Hepatocyte (in vitro differentiated cells): ENCODE measurements at regions not wholly inside any gene's neighbourhood (a gene's known extent, or its start where the extent isn't known, plus 50 kb on each side); places are given as distances from the start of the nearest gene placed in this dataset.

Source experiments
- DNase-seq: peaks from one replicate; pipeline ENCODE4 v3.0.0-alpha.2; 2016; ENCODE audit warnings: low spot score
- H2AFZ ChIP-seq: fragments of 200-600 bp; sonication (generic); 2 replicates; pipeline ENCODE4 v1.6.0; 2016; ENCODE audit warnings: antibody characterized with exemption, mild to moderate bottlenecking
- H3K27ac ChIP-seq: fragments of 200-600 bp; sonication (generic); 2 replicates; pipeline ENCODE4 v1.5.1; 2016; ENCODE audit warnings: mild to moderate bottlenecking
- H3K27me3 ChIP-seq: fragments of 200-600 bp; sonication (generic); 2 replicates; pipeline ENCODE4 v1.6.1; 2016
- H3K36me3 ChIP-seq: fragments of 200-600 bp; sonication (generic); replicated peaks from 2 replicates; pipeline ENCODE4 v1.5.1; 2016; ENCODE audit warnings: low read depth; ENCODE audit not compliant: insufficient read depth
- H3K4me1 ChIP-seq: fragments of 200-600 bp; sonication (generic); 2 replicates; pipeline ENCODE4 v1.5.1; 2016; ENCODE audit warnings: mild to moderate bottlenecking, moderate library complexity; ENCODE audit not compliant: insufficient read depth
- H3K4me2 ChIP-seq: fragments of 200-600 bp; sonication (generic); 2 replicates; pipeline ENCODE4 v1.6.0; 2016
- H3K4me3 ChIP-seq: fragments of 200-600 bp; sonication (generic); 2 replicates; pipeline ENCODE4 v1.5.1; 2016; ENCODE audit warnings: mild to moderate bottlenecking
- H3K79me2 ChIP-seq: fragments of 200-600 bp; sonication (generic); 2 replicates; pipeline ENCODE4 v1.6.0; 2017; ENCODE audit warnings: mild to moderate bottlenecking
- H3K9me2 ChIP-seq: fragments of 200-600 bp; sonication (generic); replicated peaks from 2 replicates; pipeline ENCODE4 v1.6.0; 2017; ENCODE audit warnings: mild to moderate bottlenecking; ENCODE audit not compliant: insufficient read depth
- H3K9me3 ChIP-seq: fragments of 200-600 bp; sonication (generic); 2 replicates; pipeline ENCODE4 v1.5.1; 2016; ENCODE audit warnings: low read depth, mild to moderate bottlenecking
- H4K20me1 ChIP-seq: fragments of 200-600 bp; sonication (generic); 2 replicates; pipeline ENCODE4 v1.6.0; 2016; ENCODE audit warnings: mild to moderate bottlenecking; ENCODE audit not compliant: insufficient read depth, poor library complexity, severe bottlenecking
- EZH2 ChIP-seq: fragments of 200-600 bp; sonication (generic); IDR thresholded peaks from 2 replicates; pipeline ENCODE4 v1.6.1; 2016; ENCODE audit warnings: antibody characterized with exemption, mild to moderate bottlenecking, borderline replicate concordance
- EZH2phosphoT487 ChIP-seq: fragments of 200-600 bp; sonication (generic); IDR thresholded peaks from one replicate; pipeline ENCODE4 v1.6.1; 2018; ENCODE audit warnings: antibody characterized with exemption, mild to moderate bottlenecking, low read depth, moderate library complexity; ENCODE audit not compliant: unreplicated experiment, severe bottlenecking
- WGBS: methylation state at CpG from one replicate; pipeline ENCODE4 v1.1.6; 2016; ENCODE audit warnings: low lambda C conversion rate; ENCODE audit errors: missing lambda C conversion rate; 5-methylcytosine and 5-hydroxymethylcytosine counted together
- TF ChIP-seq, protein P1 (sequence below): fragments of 200-600 bp; sonication (generic); IDR thresholded peaks from 2 replicates; pipeline ENCODE4 v1.5.1; 2016; ENCODE audit warnings: antibody characterized with exemption, mild to moderate bottlenecking; ENCODE audit not compliant: poor library complexity

GRCh38 chr5:3957658-3958057 is 362.0 kb downstream of the IRX1 start:
- Histone ChIP-seq H3K36me3 (no peaks in the 10 kb centered on the region), H3K9me3 (no peaks in the 10 kb centered on the region), H3K9me2 (no peaks in the 10 kb centered on the region), H2AFZ (no peak overlapping the region), H3K27me3 (no peaks in the 10 kb centered on the region), H3K4me1 (no peaks in the 10 kb centered on the region), H3K79me2 (no peaks in the 10 kb centered on the region), H3K27ac (no peak overlapping the region), H3K4me3 (no peak overlapping the region), H3K4me2 (no peak overlapping the region), H4K20me1 (no peaks in the 10 kb centered on the region)
- TF ChIP-seq, protein P1, sequence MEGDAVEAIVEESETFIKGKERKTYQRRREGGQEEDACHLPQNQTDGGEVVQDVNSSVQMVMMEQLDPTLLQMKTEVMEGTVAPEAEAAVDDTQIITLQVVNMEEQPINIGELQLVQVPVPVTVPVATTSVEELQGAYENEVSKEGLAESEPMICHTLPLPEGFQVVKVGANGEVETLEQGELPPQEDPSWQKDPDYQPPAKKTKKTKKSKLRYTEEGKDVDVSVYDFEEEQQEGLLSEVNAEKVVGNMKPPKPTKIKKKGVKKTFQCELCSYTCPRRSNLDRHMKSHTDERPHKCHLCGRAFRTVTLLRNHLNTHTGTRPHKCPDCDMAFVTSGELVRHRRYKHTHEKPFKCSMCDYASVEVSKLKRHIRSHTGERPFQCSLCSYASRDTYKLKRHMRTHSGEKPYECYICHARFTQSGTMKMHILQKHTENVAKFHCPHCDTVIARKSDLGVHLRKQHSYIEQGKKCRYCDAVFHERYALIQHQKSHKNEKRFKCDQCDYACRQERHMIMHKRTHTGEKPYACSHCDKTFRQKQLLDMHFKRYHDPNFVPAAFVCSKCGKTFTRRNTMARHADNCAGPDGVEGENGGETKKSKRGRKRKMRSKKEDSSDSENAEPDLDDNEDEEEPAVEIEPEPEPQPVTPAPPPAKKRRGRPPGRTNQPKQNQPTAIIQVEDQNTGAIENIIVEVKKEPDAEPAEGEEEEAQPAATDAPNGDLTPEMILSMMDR, result no peak
- no peak for TF ChIP-seq EZH2phosphoT487
- TF ChIP-seq EZH2, result no peak
- 89% methylated on average over 6 of the region's 7 CpGs for WGBS
- DNase-seq, result no peak

DNA sequence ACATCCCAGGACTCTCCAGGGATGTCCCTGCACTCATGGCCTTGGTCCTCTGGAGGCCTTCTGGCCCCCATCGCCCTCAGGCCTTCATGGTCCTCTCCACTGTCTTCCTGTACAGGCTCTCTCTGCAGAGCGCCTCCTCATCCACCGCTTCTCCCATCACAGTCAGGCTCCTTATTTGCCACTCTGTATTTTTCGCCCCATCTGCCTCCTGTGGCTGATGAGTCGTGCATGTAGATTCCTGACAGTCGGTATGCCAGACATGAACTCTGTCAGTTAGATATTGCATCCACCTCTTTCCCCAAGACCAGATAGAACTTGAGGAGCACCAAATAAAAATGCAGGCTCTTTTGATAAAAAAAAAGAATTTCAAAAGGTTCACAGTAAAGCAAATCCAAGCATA is 362.8 kb downstream of the IRX1 start:
- Histone ChIP-seq H3K9me2 (no peaks in the 10 kb centered on the region), H3K4me2 (no peak overlapping the region), H3K27me3 (no peaks in the 10 kb centered on the region), H3K4me3 (no peak overlapping the region), H3K27ac (no peak overlapping the region), H3K9me3 (no peaks in the 10 kb centered on the region), H3K79me2 (no peaks in the 10 kb centered on the region), H3K36me3 (no peaks in the 10 kb centered on the region), H3K4me1 (no peaks in the 10 kb centered on the region), H2AFZ (no peak overlapping the region), H4K20me1 (no peaks in the 10 kb centered on the region)
- TF ChIP-seq EZH2phosphoT487 (no peak), EZH2 (no peak)
- TF ChIP-seq, protein P1, result no peak
- 95% methylated on average over 6 of the region's 6 CpGs for WGBS
- DNase-seq, result no peak

- Histone ChIP-seq H3K27me3 (no peaks in the 10 kb centered on the region), H3K4me3 (no peak overlapping the region), H3K4me1 (no peaks in the 10 kb centered on the region), H3K79me2 (no peaks in the 10 kb centered on the region), H3K9me2 (no peaks in the 10 kb centered on the region), H3K4me2 (no peak overlapping the region), H2AFZ (no peak overlapping the region), H3K9me3 (no peaks in the 10 kb centered on the region), H3K27ac (no peak overlapping the region), H3K36me3 (no peaks in the 10 kb centered on the region), H4K20me1 (no peaks in the 10 kb centered on the region)
- TF ChIP-seq, protein P1, result no peak
- TF ChIP-seq EZH2phosphoT487, result no peak
- no peak for TF ChIP-seq EZH2
- 91% methylated on average over 18 of the region's 19 CpGs for WGBS
- DNase-seq, result no peak
These were observed 366.5 kb downstream of the IRX1 start for GRCh38 chr5:3962113-3962512.

- no peak for DNase-seq
- no peaks in the 10 kb centered on the region for H3K9me3 ChIP-seq
- H3K27me3 ChIP-seq, result no peaks in the 10 kb centered on the region
- no peak overlapping the region for H3K27ac ChIP-seq
- H3K9me2 ChIP-seq, result no peaks in the 10 kb centered on the region
- no peaks in the 10 kb centered on the region for H4K20me1 ChIP-seq
- TF ChIP-seq EZH2, result no peak
- TF ChIP-seq EZH2phosphoT487, result no peak
- TF ChIP-seq, protein P1, result no peak
- no peaks in the 10 kb centered on the region for H3K4me1 ChIP-seq
- 96% methylated on average over 1 of the region's 1 CpG for WGBS
- no peak overlapping the region for H2AFZ ChIP-seq
- H3K4me2 ChIP-seq, result no peak overlapping the region
- H3K4me3 ChIP-seq, result no peak overlapping the region
- no peaks in the 10 kb centered on the region for H3K36me3 ChIP-seq
- H3K79me2 ChIP-seq, result no peaks in the 10 kb centered on the region
These were observed 368.0 kb downstream of the IRX1 start for GRCh38 chr5:3963652-3964051.
